ENCODE measurements at regions not wholly inside any gene's neighbourhood (a gene's known extent, or its start where the extent isn't known, plus 50 kb on each side); places are given as distances from the start of the nearest gene placed in this dataset.
"Not testable (repeated sequence)": the region's sequence is repeated elsewhere in the genome, so short reads cannot be mapped to it uniquely, and the experiment has no call there.

DNA sequence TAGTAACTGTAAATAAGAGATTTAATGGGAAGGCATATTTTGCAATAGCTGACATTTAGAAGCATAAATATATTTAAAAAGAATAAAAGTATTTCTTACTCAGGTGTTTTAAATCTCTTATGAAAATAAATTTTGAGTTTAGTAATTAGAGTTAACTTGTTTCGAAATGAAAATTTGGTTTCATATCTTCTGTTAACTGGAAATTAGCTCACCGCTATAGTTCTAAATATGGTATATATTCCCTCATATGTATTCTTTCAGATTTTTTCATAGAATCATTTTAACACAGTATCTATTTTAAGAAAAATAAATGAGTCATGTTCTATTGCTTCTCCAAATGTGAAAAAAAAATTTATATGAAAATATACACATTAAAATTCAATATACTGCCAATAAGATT lies 434.1 kb downstream of the DTWD2 start:
- no peak for DNase-seq (ENCODE audit: low read depth in 2 of 2, low spot score in 1 of 2)

DNA sequence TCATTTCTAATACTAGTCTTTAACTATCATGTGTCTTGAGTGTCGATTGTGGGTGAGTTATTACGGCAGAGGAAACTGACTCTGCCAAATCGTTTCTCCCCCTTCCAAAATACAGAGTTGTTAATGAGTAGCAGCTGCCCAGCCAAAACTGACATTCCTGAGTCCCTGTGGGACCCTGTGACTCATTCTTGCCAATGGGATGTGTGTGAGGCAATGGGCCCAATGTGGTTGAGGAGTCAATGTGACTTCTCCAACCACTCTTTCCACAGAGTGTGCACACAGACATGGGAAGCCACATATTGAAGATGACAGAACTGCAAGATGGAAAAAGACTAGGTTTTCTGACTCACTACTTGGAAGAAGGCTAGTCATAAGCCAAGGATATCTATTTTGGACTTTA lies 434.7 kb downstream of the DTWD2 start:
- no peak for DNase-seq (ENCODE audit: low read depth in 2 of 2, low spot score in 1 of 2)

DNA sequence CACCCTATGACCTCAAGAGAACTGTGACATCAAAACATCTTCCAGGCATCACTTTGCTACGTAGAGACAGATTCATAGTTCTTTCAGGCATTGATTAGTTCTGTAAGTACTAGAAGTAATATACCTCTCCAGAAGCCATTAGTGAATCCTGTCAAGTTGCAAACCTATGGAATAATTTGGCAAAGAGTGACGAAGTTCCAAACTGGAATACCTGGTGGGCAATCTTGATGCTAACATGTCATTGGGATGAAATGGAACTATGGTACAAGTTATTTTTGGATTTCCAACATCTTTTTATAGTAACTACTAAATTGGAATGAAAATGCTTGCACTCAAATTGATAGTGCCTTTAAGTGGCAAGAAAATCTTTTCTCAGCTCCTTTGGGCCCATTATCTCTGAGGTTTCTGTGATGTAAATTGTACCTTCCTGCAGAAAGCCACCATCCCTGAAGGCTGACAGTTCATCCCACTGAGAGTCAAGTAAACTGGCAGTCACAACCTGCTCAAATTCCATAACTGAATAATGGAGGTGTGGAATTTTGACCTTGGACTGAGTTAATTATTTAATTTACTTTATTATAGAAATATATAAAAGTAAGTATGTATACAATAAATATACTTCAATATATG lies 435.5 kb downstream of the DTWD2 start:
- no peak for DNase-seq (ENCODE audit: low read depth in 2 of 2, low spot score in 1 of 2)

DNA sequence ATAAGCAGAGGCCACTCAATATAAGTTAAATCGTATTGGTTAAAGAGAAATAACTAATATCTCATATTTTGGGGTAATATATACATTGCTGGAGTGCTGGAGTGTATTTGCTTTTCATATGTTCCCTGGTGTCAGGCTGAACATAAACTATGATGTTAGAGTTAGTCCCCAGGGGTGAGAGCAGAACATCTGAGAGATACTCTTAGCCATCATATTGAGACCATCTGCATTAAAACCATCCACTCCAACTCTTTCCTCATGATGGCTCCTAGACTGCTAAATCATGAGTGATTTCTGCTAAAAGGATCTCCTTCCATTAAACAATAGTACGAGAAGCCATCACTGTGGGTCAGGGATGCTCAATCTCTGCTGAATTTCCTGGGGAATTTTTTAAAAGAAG lies 436.2 kb downstream of the DTWD2 start:
- DNase-seq (ENCODE audit: low read depth in 2 of 2, low spot score in 1 of 2): no peak

DNA sequence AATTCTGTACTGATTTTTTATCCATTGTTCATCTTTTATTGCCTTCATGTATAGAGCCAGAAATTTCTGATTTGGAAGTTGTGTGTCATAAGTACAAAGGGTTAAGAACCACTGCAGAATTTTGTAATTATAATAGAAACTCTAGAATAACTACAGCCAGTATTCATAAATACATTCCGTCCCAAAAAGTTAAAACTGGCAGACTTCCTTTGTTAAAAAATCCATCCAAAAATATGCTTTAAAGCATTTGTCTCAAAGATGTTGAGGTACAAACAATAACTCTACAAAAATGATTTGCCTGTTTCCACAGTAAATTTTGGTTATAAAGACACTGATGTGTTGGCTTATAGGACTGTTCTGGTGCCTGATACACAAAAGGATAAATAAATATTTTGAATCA lies 436.6 kb downstream of the DTWD2 start:
- DNase-seq (ENCODE audit: low read depth in 2 of 2, low spot score in 1 of 2): no peak

DNA sequence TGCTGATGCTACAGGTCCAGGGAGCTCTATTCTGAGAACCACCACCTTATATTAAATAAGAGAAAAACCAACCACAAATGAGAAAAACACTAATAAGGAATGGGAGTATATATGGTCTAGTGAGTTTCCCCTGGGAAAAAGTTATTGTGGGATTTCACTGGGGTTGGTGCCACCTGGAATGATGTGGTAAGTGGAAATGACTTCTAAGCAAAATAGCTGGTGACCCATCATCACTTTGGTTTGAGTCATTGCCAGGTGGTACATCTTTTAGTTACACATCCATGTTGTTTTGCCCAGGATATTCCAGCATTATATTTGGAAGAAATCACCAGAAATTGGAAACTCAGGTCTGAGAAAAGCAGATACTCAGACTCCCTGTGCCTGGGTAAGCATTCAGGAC lies 437.3 kb downstream of the DTWD2 start:
- DNase-seq (ENCODE audit: low read depth in 2 of 2, low spot score in 1 of 2): no peak

DNA sequence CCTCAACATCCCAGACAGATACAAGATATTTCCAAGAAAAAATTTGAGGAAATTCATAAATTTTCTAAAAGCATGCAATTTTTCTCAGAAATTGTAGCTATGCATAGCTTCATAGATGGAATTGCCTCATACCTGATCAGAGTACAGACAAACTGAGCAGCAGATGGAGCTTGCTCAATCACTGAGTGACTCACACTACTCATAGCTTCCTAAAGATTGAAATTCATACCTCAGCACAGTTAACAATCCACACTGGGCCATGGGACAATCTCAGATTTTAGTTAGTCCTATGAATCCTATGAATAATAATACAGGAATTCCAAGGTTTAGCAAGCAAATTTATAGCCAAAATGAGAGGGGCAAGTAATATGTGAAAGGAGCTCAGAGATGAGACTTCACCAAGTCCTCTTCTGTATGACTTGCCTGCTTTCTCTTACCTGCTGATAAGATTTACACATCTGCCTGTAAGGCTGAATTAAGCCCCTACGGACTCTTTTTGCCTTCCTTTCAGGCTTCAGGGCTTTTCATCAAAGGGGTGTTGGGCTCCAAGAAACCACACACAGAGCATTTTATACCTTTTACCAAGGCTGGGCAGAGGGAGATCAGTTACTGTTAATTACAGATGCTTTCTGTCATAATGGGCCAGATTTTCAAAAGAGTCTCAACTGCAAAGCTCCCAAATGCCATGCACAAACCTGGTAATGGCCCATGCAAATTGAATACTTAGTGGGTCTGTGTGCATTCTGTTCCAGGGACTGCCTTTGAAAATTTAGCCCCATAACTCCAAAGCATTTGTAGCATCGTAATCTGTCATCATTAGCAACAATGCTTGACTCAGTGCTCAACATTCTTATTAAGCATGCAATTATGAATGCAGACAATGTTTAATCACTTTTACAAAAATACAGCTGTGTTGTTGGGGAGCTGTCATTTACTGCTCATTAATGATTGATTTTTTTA lies 439.3 kb downstream of the DTWD2 start:
- DNase-seq (ENCODE audit: low read depth in 2 of 2, low spot score in 1 of 2): no peak

DNA sequence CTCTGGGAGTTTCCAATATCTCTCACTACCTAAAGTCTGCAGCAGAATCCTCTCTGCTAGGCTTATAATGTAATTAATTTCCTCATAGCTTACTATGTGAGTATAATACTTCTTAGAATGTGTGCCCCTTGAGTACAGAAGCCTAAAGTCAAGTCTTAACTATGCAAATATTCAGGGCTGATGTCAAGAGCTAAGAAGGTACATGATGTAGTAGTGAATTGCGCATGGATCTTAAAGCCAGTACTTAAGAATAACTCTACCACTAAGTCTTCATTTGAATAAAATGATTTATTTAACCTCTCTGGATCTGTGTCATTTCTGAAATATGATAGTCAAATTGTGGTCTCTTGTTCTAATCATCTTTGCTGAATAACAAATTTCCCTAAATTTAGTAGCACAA lies 442.9 kb downstream of the DTWD2 start:
- no peak for DNase-seq (ENCODE audit: low read depth in 2 of 2, low spot score in 1 of 2)

DNA sequence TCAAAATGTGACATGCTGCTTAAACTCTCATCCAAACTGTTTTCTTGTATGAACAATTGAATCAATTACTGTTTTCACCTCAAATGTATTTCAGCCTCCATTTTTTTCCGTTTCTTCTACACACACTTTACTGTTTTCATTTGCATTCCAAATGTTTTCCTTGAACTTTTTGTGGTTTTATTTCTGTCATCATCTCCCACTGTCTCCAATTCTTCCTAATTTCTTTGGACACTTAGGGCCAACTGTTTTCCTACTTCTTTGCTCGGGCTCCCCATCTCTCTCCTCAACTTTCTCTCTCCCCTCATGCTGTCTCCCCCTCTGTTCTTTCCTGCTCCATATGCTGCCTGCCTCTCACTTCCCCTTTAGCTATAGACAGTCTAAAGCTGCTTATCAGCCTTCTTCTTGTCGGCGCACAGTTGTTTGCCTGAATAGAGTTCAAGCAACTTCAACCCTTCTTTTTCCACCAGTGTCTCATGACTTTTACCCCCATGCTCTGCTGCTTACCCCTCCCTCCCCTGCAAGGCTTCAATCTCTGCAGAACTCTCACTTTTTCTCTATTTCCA lies 443.4 kb downstream of the DTWD2 start:
- DNase-seq (ENCODE audit: low read depth in 2 of 2, low spot score in 1 of 2): no peak

DNA sequence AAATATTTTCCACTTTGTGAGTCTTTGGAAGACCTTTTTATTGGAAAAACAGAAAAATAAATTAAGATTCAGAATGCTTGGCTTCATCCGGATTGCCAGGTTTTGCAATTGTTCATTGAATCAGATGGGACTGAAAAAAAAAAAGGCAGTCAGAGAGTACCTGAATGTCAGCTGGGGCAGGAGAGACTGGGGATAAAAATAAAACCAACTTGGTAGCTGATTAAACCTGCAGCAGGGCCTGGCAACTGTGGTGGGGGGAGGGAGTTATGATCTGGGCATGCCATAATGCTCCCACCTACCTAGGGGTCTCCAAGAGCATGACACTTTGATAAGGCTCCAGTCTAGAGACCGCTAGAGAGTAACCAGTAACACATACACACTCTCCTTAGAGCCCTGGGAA lies 454.4 kb downstream of the DTWD2 start:
- no peak for DNase-seq (ENCODE audit: low read depth in 2 of 2, low spot score in 1 of 2)

DNA sequence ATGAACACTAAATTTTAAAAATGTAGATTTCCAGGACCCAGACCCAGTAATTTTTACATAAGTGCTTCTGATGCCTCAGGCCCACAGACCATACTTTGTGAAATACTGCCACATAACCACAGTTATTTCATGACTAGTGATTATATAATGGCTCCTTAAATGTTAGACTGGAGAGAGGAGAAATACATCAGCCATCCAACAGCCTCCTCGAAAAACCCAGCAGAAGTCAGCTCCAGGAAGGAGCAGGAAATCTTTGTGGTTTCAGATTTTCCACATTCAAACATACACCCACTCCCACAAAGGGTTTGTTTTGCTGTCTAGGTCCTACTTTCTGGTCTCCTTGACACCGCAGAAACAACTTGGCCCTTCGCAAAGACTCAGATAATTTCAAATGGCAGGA lies 455.2 kb downstream of the DTWD2 start:
- no peak for DNase-seq (ENCODE audit: low read depth in 2 of 2, low spot score in 1 of 2)

DNA sequence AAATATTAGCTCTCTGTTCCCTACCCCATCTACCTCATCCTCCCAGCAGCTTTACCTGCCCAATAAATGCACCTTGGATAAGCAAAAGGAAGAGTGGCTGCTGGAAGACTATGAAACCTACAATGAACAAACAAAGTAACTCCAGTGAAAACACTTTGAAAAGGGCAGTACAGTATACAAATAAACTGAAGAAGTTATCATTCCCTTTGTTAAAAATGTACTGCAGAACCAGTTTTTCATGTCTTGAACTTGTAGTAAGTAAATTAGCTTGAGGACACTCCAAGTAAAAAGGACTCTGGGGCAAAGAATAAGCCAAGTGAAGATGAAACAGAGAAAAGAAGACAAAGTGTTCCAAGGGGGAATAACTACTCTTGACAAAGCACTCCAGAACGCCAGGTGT lies 457.1 kb downstream of the DTWD2 start:
- no peak for DNase-seq (ENCODE audit: low read depth in 2 of 2, low spot score in 1 of 2)

DNA sequence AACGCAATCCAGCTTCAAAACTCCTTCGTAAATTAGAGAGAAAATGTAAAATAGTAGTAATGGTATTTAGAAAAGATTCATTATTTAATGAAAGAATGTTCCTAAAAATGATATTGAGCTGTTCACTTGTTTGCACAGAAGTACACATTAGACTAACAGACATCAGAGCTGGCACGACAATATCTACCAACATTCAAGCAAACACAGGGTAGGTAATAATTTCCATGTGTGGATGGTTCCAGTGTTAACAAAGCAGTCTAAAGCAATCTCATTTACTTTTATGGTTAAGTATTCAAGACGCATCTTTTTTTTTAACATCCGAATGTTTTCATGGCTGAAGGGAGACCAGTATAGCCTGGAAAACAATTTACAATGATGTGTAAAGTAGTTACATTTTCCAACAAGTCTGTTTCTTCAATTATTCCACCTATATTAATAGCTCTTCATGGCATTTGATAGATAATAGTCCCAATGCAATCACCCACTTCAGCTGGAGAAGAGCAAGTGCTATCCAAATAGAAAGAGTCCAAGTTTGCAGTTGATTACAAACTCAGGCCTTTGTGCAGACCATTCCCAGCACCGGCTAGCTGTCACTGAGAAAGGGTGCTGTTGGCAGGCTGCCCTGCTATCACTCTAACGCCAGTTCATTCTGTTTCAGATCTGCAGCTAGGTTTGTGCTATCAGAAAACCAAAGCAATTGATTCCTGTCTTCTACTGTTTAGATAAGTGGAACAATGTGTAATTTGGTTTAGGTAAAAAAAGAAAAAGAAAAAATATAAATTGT lies 458.8 kb downstream of the DTWD2 start:
- DNase-seq (ENCODE audit: low read depth in 2 of 2, low spot score in 1 of 2): no peak

DNA sequence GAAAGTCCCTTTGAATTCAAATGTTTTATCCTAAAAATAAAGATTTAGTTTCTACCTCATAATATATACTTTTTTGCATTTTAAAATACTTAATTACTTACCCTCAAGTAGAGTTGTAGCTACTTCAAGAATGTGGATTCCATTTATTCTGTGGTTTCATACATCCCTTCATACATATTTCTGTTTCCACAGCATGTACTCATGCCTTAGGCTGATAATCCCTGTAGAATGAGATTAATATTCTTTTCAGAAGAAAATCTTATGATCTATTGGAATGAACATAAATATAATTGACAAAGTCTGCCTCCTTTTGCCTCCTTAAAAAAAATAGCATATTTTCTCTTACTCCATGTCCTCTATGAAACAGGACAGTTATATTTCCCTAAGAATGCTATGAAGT lies 465.7 kb downstream of the DTWD2 start:
- DNase-seq (ENCODE audit: low read depth in 2 of 2, low spot score in 1 of 2): no peak

DNA sequence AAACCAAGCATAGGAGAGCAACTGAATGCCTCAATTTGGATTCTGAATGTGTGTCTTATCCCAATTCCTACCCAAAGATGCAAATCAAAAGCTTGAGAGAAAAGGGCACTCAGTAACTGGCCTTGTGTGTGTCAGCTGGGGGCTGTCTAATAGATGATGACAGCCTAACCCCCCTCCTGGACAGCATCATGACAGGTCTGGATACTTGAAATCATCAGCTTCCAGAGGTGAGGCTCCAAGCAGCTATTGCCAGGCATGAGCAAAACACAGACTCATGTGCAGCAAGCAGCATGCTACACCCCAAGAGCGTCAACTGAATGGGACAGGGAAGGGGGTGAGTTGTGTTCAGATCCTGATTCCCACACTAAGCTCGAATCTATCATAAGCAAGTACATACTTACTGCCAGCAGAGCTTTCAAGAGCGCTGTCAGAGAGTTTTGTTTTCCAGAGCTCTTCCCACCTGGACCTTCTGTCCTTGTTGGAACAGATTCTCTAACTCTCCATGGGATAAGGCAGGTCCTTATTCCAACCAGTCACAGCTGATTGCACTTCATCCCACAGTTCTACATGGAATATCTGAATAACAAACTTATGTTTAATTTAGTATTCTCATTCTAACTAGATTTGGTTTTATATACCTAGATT lies 467.5 kb downstream of the DTWD2 start:
- no peak for DNase-seq (ENCODE audit: low read depth in 2 of 2, low spot score in 1 of 2)

DNA sequence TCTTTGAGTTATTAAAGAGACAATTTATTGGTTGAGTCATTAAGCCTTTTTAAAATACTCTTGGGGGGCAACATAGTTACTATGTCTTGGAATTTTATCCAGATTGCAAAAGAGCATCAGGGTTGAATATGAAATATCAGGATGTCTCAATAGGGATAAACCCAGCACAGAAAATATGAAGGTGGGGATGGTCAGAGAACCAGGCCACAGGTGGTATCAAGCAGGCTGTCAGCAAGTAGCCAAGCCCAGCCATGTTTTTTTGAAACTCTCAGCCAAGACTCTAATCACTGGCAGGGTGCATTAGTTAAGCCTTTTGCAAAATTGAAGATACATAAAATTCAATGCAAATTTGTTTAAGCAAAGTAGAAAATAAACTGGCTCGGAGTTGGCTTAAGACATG lies 468.9 kb downstream of the DTWD2 start:
- no peak for DNase-seq (ENCODE audit: low read depth in 2 of 2, low spot score in 1 of 2)

DNA sequence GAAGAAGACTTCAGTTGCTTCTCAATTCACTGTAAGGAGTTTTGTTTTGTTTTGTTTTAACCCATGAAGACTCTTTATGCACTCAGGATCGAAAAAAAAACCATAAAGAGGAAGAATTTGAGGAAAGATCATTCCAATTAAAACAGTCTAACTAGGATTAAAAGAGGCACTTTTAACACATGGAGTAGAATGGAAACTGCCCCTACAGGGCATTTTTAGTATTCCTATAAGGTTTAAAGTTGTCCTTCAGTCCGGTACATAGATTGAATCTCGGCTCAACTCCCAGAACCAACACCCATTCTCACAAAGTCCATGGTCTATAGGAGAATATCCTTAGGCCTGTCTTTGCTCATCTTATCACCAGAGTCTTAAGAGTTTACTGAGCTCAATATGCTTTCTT lies 469.6 kb downstream of the DTWD2 start:
- no peak for DNase-seq (ENCODE audit: low read depth in 2 of 2, low spot score in 1 of 2)

DNA sequence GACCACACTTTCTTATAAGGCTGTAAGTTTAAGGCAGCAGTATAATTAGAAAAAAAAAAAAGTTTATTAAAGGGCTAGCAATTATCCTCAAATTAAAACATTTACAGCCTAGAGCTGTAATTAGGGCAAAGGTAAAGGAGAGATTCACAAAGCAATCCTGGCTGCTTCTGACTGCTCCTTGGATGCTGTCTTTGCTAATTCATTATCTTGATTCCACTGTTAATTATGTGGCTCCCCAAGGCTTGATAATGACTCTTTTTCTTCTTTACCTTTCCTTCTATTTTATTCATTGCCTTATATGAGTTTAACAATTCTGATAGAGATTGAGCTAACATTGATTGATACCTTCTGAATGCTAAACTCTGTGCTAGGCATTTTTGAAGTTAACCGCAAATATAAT lies 476.5 kb downstream of the DTWD2 start:
- no peak for DNase-seq (ENCODE audit: low read depth in 2 of 2, low spot score in 1 of 2)

DNA sequence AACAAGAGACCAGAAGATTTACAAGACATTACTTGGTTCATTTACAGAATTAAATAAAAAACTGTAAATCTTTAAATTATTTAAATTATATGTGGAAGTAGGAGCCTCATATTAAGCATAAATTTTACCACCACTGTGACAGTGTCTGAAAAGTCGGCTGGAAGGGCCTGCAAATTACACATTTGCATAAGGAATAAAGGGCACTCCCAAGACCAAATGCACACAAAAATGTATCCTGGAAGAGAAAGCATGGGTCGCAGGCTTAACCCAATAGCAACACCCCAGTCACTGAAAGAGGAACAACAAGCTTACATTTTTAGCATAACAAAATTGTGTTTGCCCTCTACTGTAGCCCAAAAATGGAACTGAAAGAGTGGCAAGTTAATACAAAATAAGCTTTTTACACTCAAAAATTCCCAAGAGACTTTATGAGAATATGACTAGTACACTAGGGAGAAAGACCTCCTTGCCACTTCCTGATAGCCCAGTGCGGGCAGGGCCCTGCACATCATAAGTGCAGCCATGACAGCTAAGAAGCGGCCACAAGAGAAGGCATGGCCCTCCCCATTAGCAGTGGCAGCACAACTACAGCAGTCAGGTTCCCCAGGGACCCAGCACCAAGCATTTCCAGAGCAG lies 482.0 kb downstream of the DTWD2 start:
- DNase-seq (ENCODE audit: low read depth in 2 of 2, low spot score in 1 of 2): no peak

DNA sequence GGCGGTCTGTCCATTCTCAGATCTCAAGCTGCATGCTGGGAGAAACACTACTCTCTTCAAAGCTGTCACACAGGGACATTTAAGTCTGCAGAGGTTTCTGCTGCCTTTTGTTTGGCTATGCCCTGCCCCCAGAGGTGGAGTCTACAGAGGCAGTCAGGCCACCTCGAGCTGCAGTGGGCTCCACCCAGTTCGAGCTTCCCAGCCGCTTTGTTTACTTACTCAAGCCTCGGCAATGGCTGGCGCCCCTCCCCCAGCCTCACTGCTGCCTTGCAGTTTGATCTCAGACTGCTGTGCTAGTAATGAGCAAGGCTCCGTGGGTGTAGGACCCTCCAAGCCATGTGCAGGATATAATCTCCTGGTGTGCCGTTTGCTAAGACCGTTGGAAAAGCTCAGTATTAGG lies 486.1 kb downstream of the DTWD2 start:
- not testable (repeated sequence) for DNase-seq (ENCODE audit: low read depth in 2 of 2, low spot score in 1 of 2)

DNA sequence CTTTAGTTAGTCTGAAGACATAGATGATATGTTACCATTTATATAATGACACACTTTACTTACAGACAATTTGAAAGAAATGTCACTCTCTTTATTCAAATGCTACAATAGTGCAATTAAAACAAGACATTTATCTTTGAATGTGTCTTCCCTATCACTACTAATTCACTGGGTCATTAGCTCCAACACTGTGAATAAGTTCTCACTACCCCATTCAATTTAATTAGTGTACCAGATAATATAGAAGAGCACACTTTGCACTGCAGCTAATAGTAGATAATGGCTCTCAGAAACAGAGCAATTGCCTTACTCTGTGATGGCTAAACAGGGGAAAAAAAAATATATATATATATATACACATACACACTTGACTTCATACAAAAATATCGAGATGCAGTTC lies 497.0 kb downstream of the DTWD2 start:
- no peak for DNase-seq (ENCODE audit: low read depth in 2 of 2, low spot score in 1 of 2)
